ENCODE measurements at regions not wholly inside any gene's neighbourhood (a gene's known extent, or its start where the extent isn't known, plus 50 kb on each side); places are given as distances from the start of the nearest gene placed in this dataset.

- TF ChIP-seq CTCF (conservative IDR thresholded peaks at IDR 0.05): no peak
- no peak overlapping the region for H3K27ac Mint-ChIP-seq
- H3K27me3 Mint-ChIP-seq: no peaks in the 10 kb centered on the region
- H3K36me3 Mint-ChIP-seq: no peaks in the 10 kb centered on the region
- no peak for DNase-seq (ENCODE audit: extremely low spot score, unreplicated experiment)
- H3K9me3 Mint-ChIP-seq: peaks cover 5% of the 10 kb centered on the region
- H3K4me3 Mint-ChIP-seq: no peak overlapping the region
- no peaks in the 10 kb centered on the region for H3K4me1 Mint-ChIP-seq (ENCODE audit: unreplicated experiment)
Observed at GRCh38 chr4:85268961-85269360, 206.0 kb upstream of the ARHGAP24 start.

DNA sequence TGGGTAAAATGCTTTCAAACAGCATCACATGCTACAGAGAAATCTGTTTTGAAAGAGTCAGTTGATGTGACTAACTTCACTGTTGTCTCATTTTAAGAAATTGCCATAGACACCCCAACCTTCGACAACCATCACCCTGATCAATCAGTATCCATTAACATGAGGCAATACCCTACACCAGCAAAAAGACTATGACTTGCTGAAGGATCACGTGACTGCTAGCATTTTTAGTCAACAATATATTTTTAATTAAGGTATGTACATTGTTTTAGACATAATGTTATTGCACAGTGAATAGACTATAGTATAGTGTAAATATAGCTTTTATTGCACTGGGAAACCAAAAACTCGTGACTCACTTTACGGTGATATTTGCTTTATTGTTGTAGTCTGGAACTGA lies 200.0 kb upstream of the ARHGAP24 start:
- Mint-ChIP-seq H3K36me3 (no peaks in the 10 kb centered on the region), H3K4me1 (ENCODE audit: unreplicated experiment) (no peaks in the 10 kb centered on the region), H3K4me3 (no peak overlapping the region), H3K9me3 (peaks cover 5% of the 10 kb centered on the region), H3K27me3 (no peaks in the 10 kb centered on the region), H3K27ac (no peak overlapping the region)
- DNase-seq (ENCODE audit: extremely low spot score, unreplicated experiment): no peak
- no peak for TF ChIP-seq CTCF (conservative IDR thresholded peaks at IDR 0.05)

DNA sequence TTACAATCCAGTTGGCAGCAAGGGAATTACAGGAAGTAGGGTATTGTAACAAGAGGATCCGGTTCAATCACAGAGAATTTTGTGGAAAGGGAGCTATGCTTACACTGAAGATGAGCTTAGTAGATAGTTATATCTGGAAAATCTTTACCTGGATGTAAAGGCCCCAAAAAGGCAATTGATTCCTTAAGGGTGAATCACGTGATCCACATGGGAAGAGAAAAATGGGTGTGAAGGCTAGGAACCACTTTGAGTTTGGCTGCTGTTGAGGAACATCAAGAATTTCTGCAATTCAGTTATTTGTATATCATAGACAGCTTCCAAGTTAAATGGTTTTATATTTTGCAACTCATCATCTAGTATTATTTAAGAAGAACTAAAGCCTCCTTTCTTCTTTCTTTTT lies 194.0 kb upstream of the ARHGAP24 start:
- Mint-ChIP-seq H3K4me3 (no peak overlapping the region), H3K9me3 (no peaks in the 10 kb centered on the region), H3K4me1 (ENCODE audit: unreplicated experiment) (no peaks in the 10 kb centered on the region), H3K27me3 (no peaks in the 10 kb centered on the region), H3K36me3 (no peaks in the 10 kb centered on the region), H3K27ac (no peak overlapping the region)
- no peak for TF ChIP-seq CTCF (conservative IDR thresholded peaks at IDR 0.05)
- DNase-seq (ENCODE audit: extremely low spot score, unreplicated experiment): no peak

DNA sequence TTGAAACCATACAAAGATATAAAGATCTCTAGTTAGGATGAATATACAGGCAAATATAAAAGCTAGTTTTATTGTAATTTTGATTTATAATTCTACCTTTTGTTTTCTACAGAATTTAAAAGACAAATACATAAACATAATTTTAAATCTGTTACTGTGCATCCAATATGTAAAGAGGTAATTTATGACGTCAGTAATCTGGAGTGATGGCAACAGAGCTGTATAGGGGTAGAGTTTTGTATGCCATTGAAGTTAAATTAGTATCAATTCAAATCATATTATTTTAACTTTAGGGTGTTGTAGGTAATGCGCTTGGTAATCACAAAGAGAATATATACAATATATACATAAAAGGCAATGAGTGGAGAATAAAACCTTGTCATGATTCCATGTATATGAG lies 183.7 kb upstream of the ARHGAP24 start:
- no peak for TF ChIP-seq CTCF (conservative IDR thresholded peaks at IDR 0.05)
- H3K4me3 Mint-ChIP-seq: no peak overlapping the region
- H3K4me1 Mint-ChIP-seq (ENCODE audit: unreplicated experiment): no peaks in the 10 kb centered on the region
- no peaks in the 10 kb centered on the region for H3K27me3 Mint-ChIP-seq
- no peaks in the 10 kb centered on the region for H3K36me3 Mint-ChIP-seq
- H3K27ac Mint-ChIP-seq: no peak overlapping the region
- H3K9me3 Mint-ChIP-seq: peaks cover 8% of the 10 kb centered on the region
- no peak for DNase-seq (ENCODE audit: extremely low spot score, unreplicated experiment)

- no peak for DNase-seq (ENCODE audit: extremely low spot score, unreplicated experiment)
- TF ChIP-seq CTCF (conservative IDR thresholded peaks at IDR 0.05): no peak
- no peaks in the 10 kb centered on the region for H3K4me1 Mint-ChIP-seq (ENCODE audit: unreplicated experiment)
- no peaks in the 10 kb centered on the region for H3K27me3 Mint-ChIP-seq
- no peak overlapping the region for H3K4me3 Mint-ChIP-seq
- no peaks in the 10 kb centered on the region for H3K9me3 Mint-ChIP-seq
- H3K27ac Mint-ChIP-seq: no peak overlapping the region
- no peaks in the 10 kb centered on the region for H3K36me3 Mint-ChIP-seq
Observed at GRCh38 chr4:85298037-85298436, 176.9 kb upstream of the ARHGAP24 start.

GRCh38 chr4:85302193-85302736 lies 172.7 kb upstream of the ARHGAP24 start:
- Mint-ChIP-seq H3K4me1 (ENCODE audit: unreplicated experiment) (no peaks in the 10 kb centered on the region), H3K9me3 (no peaks in the 10 kb centered on the region), H3K4me3 (no peak overlapping the region), H3K27ac (no peak overlapping the region), H3K36me3 (no peaks in the 10 kb centered on the region), H3K27me3 (no peaks in the 10 kb centered on the region)
- TF ChIP-seq CTCF (conservative IDR thresholded peaks at IDR 0.05): no peak
- DNase-seq (ENCODE audit: extremely low spot score, unreplicated experiment): no peak

Data from type B pancreatic cell (in vitro differentiated cells).